T follicular helper cell (primary cell): ENCODE measurements at regions not wholly inside any gene's neighbourhood (a gene's known extent, or its start where the extent isn't known, plus 50 kb on each side); places are given as distances from the start of the nearest gene placed in this dataset.
"Not testable (repeated sequence)": the region's sequence is repeated elsewhere in the genome, so short reads cannot be mapped to it uniquely, and the experiment has no call there.

Experiments
- DNase-seq: peaks from one replicate; pipeline ENCODE4 v3.0.0-alpha.2; 2020; ENCODE audit warnings: low read depth

- DNase-seq: no peak
These were observed 142.3 kb downstream of the IGLL1 start for GRCh38 chr22:23437779-23438178.

DNA sequence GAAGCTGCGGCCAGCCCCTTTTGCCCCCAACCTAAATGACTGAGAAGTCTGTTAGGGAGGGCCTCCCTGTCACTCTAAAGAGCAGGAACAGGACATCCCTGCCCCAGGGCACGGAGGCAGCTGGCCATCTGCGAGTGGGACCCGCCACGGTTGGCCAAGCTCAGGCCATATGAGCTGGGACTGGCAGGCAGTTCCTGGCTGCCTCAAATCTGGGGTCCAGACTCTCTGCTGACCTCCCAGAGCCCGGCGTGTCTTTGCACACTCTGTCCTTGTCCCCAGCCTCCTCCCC lies 143.0 kb downstream of the IGLL1 start:
- DNase-seq: not testable (repeated sequence)

GRCh38 chr22:23436354-23437106 lies 143.6 kb downstream of the IGLL1 start:
- DNase-seq: not testable (repeated sequence)

GRCh38 chr22:23435186-23435585 lies 144.9 kb downstream of the IGLL1 start:
- DNase-seq: not testable (repeated sequence)

DNA sequence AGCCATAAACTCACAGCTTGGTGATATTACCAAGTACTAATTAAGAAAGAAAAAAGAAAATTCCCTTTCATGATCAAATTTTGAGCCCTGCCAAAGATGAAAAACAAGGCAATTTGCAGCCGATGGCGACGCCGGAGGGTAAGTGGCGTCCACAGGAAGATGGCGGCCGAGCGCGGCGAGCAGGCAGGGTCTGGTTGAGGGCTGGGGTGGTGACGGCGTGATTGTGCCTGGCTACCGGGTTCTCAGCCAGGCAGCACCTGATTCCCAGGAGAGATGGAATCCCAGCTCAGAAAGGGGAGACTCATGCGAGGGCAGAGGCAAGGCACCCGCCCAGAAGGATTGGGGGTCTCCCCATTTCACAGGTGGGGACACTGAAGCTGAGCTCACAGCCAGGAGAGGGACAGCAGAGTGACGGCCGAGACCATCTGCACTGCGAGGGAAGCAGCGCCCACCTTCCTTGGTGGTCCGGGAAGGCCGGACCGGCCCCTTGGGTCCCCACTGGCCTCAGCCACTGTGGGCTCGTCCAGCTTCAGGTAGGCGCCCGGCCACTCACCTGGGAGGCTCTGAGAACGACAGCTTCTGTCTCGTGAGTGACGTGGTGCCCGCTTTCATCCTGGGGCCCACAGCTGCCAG lies 145.8 kb downstream of the IGLL1 start:
- not testable (repeated sequence) for DNase-seq

DNA sequence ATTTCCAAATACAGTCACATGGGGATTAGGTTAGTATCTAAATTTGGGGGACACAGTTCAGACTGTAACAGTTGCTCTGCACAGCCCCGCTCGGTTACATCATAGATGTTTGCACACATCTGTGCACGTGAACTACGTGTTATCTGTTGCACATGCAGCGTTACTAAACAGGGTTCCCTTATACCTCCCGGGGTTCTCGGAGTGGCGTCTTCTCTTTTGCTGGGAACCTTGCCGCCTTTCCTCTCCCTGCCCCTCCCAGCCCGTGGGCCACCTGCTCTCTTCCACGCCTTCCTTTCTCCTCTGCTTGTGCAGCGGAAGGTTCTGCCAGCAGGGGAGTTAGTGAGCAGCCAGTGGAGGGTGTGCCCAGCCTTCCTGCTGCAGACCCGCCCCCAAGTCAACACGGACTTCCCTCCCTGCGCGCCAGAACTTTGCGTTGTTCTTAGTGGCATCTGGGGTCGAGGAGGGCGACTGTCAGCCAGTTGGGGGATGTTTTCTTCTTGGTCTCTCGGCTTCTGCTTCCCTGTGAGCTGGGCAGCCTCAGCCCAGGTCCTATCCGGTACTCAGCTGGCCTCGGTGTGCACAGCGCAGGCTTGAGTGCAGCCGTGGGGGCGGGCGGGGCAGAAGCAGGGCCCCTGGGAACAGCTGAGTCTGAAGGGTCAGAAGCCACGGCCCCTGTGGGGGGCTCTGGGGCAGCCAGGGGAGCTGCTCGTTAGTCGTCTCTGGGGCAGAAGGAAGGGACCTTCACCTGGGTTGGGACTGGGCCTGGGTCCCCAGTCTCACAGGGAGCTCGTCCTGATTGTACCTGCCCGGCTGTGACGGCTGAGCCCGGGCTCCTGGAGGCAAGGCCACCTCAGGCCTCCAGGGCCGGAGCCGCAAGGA lies 146.7 kb downstream of the IGLL1 start:
- peak; percentile 6 for DNase-seq

- DNase-seq: not testable (repeated sequence)
These were observed 147.4 kb downstream of the IGLL1 start for GRCh38 chr22:23432719-23433118.

GRCh38 chr22:23431337-23432072 lies 148.6 kb downstream of the IGLL1 start:
- DNase-seq: no peak

DNA sequence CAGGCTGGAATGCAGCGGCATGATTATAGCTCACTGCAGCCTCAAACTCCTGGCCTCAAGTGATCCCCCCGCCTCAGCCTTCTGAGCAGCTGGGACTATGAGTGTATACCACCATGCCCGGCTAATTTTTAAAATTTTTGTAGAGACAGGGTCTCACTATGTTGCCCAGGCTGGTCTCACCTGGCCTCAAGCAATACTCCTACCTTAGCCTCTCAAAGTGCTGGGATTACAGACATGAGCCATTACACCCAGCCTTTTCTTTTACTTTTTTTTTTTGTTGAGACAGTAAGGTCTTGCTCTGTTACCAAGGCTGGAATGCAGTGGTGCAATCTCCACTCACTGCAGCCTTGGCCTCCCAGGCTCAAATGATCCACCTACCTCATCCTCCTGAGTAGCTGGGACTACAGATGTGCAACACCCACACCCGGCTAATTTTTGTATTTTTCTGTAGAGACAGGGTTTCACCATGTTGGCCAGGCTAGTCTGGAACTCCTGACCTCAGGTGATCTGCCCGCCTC lies 155.5 kb downstream of the IGLL1 start:
- DNase-seq: not testable (repeated sequence)

- no peak for DNase-seq
These were observed 156.1 kb downstream of the IGLL1 start for GRCh38 chr22:23424031-23424430.

GRCh38 chr22:23422281-23422680 lies 157.8 kb downstream of the IGLL1 start:
- DNase-seq: not testable (repeated sequence)

DNA sequence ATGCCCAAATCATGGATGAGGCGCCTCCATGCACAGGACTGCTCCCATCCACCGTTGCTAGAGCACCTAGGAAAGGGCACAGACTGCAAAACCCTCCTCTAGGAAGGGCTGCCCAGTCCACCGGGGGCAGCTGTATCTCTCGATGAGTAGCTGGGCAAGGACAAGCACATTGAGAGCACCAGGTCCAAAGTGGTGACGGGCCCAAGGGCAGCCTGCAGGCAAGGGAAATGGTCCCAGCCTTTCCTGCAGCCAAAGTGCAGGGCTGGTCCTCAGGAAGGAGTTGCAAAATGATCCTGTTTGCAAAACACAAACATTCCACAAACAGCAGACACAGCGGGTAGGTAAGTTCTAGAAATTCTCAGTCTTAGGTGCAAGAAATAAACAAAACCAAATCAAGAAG lies 158.8 kb downstream of the IGLL1 start:
- not testable (repeated sequence) for DNase-seq

GRCh38 chr22:23419931-23420330 lies 160.2 kb downstream of the IGLL1 start:
- DNase-seq: no peak

- no peak for DNase-seq
These were observed 160.9 kb downstream of the IGLL1 start for GRCh38 chr22:23419171-23419570.

GRCh38 chr22:23418159-23418788 lies 161.8 kb downstream of the IGLL1 start:
- no peak for DNase-seq

DNA sequence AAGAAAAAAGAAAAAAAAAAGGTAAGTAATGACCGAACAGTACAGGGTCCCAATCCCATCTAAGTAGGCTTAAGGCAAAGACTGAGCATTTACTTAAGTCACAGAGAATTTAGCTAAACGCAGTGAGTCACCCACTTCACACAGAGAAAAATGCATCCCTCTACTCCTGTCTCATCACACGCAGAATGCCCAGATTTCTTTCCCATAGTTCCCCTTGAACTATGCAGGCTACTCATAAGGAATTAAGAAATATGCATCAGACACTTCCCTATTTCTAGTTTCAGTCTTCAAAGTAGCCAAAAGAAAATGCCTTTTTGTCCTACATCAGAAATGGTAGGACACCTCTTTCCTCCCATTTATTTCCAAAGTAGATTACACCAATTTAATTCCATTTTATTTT lies 162.8 kb downstream of the IGLL1 start:
- DNase-seq: not testable (repeated sequence)

DNA sequence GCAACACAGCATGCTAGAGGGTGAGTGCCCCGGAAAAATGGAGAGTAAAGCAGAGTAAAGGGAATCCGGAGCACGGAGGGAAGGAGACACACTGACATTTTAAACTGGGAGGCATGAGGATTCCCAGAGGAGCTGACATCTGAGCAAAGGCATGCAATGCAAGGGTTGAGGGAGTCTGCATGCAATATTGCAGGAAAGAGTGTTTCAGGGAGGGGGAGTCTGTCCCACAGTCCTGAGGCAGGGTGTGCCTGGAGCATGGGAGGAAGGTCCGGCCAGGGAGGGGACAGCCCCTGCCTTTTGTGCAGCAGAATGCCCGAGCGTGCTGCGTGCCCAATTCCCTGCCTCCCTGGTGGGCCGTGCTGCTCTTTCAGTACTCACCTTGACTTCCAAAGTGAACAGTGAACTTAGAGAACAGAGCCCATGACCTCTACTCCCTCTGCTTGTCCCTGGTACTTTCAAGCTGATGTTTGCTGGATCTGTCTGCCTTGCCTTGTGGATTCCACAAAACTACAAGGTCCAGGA lies 163.9 kb downstream of the IGLL1 start:
- not testable (repeated sequence) for DNase-seq

GRCh38 chr22:23415490-23415851 lies 164.6 kb downstream of the IGLL1 start:
- DNase-seq: no peak

- no peak for DNase-seq
These were observed 165.2 kb downstream of the IGLL1 start for GRCh38 chr22:23414727-23415489.

DNA sequence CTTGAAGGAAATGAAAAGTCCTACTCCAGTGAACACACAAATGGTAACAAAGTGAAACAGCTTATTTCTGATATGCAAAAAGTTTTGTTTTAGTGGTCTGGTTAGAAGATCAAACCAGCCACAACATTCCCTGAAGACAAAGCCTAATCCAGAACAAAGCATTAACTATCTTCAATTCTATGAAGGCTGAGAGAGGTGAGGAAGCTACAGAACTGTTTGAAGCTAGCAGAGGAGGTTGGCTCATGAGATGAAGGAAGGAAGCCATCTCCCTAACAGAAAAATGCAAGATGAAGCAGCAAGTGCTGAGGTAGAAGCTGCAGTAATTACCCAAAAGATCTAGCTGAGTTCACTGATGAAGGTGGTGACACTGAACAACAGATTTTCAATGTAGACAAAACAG lies 168.4 kb downstream of the IGLL1 start:
- no peak for DNase-seq
